Embryonic facial prominence (tissue), 1 donor: ENCODE measurements at regions not wholly inside any gene's neighbourhood (a gene's known extent, or its start where the extent isn't known, plus 50 kb on each side); places are given as distances from the start of the nearest gene placed in this dataset.

Experiments
- DNase-seq: peaks from one replicate; pipeline ENCODE4 v3.0.0-alpha.2; 2016; ENCODE audit errors: extremely low spot score

DNA sequence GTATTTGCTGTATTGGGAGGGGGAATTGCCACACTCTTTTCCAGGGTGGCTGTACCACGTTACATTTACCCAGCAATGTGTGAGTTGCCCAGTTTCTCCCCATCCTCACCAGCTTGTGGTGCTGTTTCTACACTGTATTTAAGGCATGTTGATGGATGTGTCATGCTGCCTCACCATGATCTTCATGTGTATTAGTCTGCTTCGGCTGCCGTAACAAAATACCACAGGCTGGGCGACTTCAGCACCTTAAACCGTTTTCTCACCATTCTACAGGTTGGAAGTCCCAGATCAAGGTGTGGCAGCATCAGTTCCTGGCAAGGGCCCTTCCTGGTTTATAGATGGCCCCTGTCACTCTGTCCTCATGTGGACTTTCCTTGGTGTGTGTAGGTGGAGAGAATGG is 169.7 kb downstream of the IGLL1 start:
- DNase-seq: no peak

GRCh38 chr22:23409976-23410375 is 170.1 kb downstream of the IGLL1 start:
- DNase-seq: no peak

- no peak for DNase-seq
Observed at GRCh38 chr22:23408321-23408720, 171.8 kb downstream of the IGLL1 start.

DNA sequence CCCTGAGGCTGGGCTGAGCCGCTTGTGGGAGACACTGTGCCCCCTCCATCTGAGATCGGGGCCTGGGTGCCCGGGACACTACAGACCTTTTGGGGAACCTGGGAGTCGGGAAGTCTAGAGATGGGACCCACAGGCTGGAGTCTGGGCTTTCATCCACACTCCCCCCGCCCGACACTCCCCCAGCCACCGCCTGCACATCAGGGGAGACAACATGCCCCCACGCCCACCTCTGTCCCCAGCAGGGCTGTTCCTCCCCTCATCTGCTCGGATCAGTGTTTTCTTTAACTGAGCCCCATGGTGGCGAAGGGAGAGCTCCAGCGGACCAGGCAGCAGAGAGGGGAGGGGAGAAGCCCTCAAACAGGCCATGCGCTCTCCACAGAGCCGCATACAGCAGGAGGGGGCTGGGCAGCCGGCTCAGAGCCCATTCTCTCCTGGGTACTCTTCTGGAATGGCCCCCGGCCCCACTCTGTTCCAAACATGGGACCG is 174.7 kb downstream of the IGLL1 start:
- DNase-seq: no peak

DNA sequence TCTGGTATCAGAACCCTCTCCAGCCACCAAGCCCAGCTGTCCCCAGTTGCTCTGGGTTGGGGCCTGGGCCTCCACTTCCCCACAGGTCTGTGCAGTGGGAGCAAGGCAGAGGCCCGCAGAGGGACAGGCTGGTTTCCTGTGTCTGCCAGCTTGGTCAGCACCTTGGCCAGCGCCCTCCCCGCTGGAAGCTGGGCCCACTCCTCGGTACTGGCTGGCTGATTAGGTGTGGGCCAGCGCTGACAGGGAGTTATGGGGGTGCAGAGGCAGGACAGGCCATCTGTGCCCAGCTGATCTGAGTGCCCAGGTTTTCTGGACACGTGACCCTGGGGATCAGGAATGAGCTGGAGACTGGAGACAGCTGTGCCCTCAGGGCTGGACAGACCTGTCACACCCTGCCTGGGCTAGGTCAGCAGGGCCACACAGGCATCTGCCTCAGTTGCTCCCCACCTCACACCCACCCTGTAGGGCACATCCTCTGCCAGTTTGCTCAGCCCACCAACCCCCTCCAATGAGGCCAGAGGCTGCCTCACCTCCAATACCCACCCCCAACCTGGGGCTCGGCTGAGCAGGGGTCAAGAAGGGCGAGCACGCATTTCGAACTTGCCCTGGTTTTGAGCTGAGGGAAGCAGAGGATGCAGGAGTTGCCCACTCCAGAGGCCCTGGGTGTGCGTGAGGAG is 175.3 kb downstream of the IGLL1 start:
- no peak for DNase-seq

DNA sequence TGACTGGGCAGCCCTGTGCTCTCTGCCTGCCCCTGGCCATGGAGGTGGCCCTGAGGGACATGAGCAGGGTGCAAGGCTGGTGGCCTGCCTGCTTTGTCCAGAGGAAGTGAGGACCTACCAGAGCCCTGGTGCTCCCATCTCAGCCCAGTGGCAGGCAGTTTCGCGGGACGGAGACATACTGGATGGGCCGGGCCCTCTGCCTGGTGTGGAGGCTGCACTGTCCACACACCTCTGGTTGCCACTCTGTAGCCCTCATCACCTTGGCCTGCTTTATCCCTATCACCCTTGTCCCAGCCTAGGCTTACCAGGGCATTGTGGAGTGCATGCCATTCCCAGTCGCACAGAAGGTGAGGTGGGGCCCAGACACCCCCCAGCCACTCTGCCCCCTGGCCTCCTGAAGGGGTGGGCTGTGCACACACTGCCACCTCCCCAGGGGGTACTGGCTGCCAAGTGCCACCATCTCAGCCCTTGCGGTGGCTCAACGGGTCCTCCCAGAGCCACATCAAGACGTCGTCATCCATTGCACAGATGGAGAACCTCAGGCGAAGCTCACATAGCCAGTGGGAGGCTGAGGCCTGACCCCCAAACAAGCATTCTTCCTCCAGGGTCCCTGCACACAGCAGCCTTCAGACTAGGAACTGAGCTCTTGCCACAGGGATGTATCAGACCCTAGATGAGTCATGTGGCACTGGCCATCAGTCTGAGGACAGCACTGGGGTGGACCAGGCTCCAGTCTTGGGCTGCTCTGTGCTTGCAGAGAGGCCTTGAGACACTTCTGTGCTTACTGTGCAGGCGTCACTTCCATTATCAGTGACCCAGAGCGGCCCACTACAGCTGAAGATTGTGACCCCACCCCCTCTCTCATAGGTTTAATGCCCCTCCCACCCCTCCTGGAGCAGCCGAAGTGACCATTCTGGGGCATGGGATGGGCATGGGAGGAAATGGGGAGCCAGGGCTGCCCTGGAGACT is 176.1 kb downstream of the IGLL1 start:
- DNase-seq: no peak

DNA sequence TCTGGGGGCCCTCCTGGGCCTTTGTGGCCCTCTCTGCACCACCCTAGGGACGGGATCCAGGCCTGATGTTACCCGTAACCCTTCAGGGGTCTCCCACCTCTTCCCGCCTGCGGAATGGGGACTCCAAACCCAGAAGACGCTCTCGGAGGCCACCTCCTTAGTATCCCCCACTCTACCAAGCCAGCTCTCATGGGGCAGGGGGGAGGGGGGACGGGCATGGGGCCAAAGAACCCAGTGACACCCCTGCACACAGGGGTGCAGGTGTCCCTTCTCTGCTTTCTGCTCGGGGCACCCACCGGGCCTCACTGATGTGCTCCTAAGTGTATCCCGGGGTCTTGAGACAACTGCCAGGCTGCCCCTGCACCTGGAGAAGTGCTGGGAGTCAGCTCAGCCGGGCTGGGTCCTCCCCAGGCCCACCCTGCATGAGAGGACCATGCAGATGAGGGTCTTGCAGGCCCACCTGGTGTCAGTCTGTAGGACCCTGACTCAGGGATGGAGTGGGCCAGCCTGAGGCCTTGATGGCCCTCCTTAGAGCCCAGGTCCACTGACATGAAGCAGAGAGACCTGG is 176.9 kb downstream of the IGLL1 start:
- DNase-seq: no peak

- DNase-seq: peak; percentile 53
Observed at GRCh38 chr22:23402275-23403151, 177.6 kb downstream of the IGLL1 start.

- DNase-seq: no peak
Observed at GRCh38 chr22:23401910-23402274, 178.2 kb downstream of the IGLL1 start.

DNA sequence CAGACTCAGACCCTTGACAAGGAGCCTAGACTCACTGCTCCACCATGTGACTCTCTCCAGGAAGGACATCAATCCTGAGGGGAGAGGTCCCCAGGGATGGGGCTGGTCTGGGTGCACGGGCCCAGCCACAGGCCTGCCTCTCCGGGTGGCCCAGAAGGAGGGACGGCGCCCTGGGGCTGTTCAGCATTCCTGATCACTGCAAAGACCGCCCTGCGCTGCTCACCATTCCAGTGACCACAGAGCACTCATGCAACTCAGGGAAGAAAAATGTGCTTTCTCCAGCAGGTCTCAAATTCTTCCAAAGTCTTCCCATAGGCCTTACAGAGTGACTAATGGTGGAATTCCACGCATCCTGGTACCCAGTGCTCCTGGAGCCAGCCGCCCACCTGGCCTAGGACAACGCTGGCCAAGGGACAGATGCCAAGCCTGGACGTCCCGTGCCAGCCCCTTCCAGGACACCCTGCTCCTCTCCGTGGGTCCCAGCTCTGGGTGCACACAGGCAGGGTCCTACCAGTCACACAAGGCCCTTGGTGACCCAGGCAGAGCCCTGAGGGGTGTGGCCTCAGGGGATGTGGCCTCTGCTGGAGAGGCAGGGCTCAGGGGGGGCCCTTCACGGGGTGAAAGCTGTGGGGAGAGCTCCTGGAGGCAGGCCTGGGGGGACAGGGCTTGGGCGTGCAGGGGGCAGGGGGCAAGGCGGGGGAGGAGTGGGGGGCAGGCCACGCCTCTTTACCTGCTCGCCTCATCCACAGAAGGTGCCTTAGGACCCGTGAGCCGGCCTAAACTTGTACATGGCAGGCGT is 178.8 kb downstream of the IGLL1 start:
- DNase-seq: no peak

DNA sequence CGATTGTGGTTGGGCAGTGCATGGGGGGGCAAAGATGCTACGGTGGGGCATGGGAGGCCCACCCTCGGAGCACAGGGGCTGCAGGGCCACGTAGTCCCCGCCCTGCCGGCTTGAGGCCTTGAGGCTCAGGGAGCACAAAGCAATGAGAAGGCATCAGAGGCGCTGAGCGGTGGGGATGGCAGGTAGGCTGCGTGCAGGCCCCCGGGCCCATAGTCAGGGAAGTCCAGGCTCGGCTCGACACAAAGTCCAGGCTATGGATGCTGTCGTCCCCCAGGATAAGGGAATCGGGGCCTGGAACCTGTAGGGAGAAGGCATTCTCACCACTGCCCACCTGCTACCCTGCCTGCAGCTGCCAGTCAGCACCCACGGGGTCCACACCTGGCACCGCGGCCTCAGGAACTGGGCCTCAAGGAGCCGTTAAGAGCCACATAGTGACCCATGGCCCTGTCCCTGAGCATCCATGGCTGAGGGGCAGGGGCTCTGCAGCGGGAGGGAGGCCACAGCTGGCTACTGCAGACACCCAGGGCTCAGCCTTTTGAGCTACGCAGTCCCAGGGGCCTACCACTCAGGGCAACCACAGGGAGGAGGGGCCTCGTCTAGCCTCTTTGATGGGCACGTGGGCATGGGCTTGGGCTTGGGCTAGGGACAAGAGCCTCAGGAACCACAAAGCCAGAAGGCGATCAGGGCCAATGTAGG is 179.7 kb downstream of the IGLL1 start:
- DNase-seq: no peak

DNA sequence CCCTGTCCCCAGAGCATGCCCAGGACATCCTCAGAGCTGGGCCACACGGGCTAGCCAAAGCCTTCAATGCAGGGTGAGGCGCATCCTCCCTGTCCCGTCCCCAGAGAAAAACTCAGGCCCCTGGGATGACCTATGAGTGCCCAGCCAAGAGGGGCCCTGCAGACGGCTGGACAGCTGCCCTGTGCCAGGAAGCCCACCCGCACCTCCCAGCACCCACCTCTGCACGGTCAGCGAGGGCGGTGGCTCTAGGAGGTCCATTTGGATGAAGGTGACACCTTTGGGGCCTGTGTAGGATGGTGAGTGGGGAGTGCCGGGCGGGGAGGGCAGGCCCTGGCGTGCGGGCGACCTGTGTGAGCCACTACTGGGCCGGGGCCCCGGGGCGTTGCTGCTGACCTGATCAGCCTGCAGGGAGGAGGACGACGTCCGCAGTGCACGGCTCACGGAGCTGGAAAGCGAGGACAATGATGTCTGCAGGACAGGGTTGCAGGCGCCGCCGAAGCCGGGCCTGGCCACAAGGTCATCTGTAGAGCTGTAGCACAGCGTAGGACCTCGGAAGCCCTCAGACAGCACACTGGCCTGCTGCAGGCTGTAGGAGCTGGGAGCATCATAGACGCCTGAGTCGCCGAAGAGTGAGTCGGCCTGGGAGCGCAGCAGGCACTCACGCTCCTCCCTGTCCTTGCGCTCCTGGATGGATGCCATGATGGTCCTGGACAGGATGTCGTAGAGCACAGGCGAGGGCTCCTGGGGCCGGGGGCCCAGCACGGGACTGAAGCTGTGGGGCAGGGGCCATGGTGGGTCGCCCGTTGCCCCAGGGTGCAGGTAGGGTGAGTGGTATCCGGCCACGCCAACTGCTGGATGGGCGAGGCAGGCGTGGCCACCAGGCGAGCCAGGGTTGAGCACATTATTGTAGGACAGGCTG is 180.5 kb downstream of the IGLL1 start:
- no peak for DNase-seq

GRCh38 chr22:23398701-23399366 is 181.3 kb downstream of the IGLL1 start:
- DNase-seq: no peak

DNA sequence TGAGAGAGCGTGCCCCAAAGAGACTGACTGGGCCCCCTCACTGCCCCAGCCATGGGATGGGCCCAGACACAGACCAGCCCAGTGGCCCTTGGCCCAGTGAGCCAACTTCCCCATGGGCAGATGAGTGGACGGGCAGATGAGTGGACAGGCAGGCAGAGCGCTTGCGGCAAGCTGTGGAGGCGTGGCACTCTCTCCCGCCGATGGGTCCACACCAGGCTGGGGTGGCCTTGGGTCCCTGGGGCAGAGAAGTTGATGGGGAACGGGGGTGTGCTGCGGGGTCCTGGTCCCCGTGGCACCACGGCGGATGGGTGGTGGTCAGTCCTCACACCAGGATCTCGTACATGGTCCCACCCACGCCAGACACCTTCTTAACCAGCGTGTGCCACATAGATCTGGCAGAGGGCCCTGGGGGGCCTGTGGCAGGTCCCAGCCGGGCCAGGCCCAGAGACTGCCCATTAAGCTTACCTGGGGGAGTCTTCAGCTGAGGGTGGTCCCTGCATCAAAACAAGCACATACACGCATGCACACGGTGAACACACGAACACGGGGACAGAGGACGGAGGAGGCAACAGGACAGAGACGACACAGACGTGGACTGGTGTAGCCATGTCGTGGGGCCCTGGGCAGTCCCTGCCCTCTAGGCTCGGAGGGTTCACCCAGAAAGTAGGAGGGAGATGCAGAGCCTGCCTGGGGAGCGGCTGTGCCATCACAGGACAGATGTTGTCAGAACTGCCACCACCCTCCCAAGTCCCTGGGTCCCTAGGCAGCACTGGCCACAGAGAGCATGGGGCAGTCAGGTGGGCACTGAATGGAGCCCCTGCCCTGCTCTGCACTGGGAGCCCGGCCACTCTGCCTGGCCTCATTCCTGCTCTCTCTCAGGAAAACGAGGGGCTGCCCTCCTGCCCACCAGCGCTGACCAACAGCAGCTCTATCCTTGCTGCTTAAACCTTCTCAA is 182.2 kb downstream of the IGLL1 start:
- DNase-seq: no peak

DNA sequence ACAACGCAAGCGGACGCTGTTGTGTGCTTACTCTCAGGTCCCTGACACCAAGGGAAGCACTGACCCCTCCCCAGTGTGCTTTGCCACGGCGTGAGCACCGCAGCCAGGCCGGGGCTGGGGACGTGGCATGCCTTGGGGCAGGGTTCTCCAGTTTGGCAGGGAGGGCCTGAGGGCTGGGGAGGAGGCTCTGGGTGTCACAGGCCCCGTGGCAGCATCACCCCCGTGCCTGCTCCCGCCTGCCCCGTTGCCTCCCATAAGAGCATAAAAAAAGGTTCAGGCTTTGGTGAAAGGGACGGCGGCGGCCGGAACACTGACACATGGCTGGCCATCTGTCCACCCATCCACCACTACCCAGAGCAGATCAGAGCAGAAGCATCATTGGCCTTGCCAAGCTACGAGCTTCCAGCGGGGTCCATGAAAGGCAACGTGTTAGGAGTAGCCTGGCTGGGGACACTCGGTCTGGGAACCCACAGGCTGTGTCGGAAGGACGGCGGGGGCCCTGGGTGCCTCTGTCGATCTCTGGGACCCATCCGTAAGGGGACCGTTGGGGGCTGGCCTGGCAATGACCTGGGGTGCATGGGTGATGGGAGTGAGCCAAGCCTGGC is 183.0 kb downstream of the IGLL1 start:
- no peak for DNase-seq

- DNase-seq: no peak
Observed at GRCh38 chr22:23396362-23397007, 183.6 kb downstream of the IGLL1 start.
